ENCODE measurements at regions not wholly inside any gene's neighbourhood (a gene's known extent, or its start where the extent isn't known, plus 50 kb on each side); places are given as distances from the start of the nearest gene placed in this dataset.

DNA sequence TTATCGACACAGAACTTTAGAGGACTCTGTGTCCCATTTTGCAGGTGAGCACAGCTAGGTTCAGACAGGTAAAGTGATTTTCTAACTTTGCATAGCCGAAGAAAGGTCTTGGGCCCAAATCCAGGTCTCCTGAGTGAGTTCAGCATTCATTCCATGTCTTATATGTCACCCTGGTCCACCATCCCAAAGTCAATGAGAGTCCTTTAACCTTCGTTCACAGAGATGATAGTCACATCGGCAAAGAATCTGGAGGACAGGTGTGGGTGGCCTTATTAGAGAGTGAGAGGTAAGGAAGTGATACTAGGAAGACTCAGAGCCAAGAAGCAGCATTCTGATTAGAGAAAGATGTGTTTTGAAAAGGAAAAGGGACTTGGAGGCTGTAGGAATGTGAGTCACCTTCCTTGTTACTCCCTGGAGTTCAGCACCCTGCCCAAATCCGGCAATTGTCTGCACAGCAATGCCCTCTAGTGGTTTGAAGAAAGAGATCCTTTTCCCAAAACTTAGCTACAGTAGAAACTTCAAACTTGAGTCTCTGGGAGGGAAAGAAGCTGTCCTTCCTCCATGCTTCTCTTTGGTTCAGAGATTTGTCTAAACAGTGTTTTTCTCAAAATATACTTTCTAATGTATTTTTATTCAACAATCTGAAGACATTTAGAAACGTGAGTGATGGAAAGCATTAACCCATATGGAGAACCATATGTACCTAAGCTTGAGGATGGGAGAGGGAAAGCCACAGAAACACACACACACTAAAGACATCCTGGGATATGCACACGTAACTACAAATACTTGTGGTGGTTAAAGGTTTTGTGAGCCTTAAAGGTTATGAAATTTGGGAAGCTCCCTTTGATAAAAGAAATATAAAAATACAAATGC lies 96.4 kb upstream of the SHISA6 start:
- TF ChIP-seq, protein P1, sequence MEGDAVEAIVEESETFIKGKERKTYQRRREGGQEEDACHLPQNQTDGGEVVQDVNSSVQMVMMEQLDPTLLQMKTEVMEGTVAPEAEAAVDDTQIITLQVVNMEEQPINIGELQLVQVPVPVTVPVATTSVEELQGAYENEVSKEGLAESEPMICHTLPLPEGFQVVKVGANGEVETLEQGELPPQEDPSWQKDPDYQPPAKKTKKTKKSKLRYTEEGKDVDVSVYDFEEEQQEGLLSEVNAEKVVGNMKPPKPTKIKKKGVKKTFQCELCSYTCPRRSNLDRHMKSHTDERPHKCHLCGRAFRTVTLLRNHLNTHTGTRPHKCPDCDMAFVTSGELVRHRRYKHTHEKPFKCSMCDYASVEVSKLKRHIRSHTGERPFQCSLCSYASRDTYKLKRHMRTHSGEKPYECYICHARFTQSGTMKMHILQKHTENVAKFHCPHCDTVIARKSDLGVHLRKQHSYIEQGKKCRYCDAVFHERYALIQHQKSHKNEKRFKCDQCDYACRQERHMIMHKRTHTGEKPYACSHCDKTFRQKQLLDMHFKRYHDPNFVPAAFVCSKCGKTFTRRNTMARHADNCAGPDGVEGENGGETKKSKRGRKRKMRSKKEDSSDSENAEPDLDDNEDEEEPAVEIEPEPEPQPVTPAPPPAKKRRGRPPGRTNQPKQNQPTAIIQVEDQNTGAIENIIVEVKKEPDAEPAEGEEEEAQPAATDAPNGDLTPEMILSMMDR (IDR thresholded peaks at IDR 0.05; ENCODE audit: extremely low read depth, insufficient read depth, missing control alignments) = peak; percentile 42
- in situ Hi-C loops (cut with MboI; ENCODE audit: low pct_unique_long_range_greater_than_20kb, low sequenced_read_pairs, unreplicated experiment) = no loop called here

DNA sequence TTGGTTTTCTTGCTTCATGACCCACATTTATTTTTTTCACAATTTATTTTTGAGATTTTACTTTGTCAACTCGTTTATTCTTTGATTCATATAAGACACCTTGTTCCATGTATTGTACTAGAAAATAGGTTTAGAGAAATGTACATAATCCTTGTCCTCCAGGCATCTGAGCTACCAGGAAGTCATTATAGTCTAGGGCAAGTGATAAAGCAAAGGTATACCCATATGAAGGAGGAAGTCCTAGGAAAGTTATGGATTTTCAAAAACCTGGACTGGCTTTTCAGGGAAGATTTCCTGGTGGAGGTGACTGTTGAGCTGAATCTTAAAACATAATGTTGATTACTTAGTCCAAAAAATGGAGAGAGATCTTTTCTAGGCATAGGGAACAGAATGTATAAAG lies 98.8 kb upstream of the SHISA6 start:
- no peak for DNase-seq (ENCODE audit: low spot score)
- in situ Hi-C loops (cut with MboI; ENCODE audit: low pct_unique_long_range_greater_than_20kb, low sequenced_read_pairs, unreplicated experiment) = no loop called here

More for the DNA sequence above, 96.4 kb upstream of the SHISA6 start:
- no peak for DNase-seq (ENCODE audit: low spot score)

GRCh38 chr17:11140501-11140900 lies 100.5 kb upstream of the SHISA6 start:
- no peak for DNase-seq (ENCODE audit: low spot score)
- in situ Hi-C loops (cut with MboI; ENCODE audit: low pct_unique_long_range_greater_than_20kb, low sequenced_read_pairs, unreplicated experiment) = no loop called here
- TF ChIP-seq, protein P1 (IDR thresholded peaks at IDR 0.05; ENCODE audit: extremely low read depth, insufficient read depth, missing control alignments) = no peak

More for the DNA sequence above, 98.8 kb upstream of the SHISA6 start:
- TF ChIP-seq, protein P1 (IDR thresholded peaks at IDR 0.05; ENCODE audit: extremely low read depth, insufficient read depth, missing control alignments) = no peak

DNA sequence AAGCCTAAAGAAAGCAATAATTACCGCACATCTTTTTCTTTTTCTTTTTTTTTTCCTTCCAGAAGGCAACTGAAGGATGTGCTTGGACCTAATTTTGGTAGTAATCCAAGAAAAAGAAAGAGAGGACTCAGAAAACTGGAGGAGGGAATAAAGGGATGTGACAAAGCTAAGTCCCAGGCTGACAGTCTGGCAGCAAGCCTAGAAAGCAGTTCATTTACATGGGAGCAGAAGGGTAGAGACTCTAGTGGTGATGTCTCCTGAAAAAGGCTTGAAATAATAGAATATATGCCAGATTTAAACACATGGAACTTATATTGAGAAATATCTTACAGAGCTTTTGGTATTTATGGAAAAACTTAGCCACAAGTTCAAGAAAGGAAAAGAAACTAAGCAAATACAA lies 101.0 kb upstream of the SHISA6 start:
- no peak for DNase-seq (ENCODE audit: low spot score)
- TF ChIP-seq, protein P1 (IDR thresholded peaks at IDR 0.05; ENCODE audit: extremely low read depth, insufficient read depth, missing control alignments) = no peak
- in situ Hi-C loops (cut with MboI; ENCODE audit: low pct_unique_long_range_greater_than_20kb, low sequenced_read_pairs, unreplicated experiment) = no loop called here

DNA sequence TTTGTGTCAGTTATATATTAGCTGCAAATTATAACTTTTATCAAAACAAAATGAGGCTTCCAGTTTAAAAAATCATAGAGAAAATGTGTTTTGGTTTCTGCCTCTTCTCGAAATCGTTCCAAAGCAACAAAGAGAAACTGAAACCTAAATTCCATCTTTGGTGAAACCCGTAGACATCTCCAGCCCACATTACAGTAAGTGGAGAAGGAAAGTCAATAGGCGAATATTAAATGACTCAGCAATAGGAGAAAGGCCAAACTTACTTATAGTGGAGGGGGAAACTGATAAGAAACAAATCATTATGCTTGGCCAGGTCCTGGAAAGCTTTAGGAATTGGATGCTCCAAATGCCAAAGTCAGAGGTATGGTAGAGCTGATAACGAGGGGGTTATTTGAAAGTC lies 103.0 kb upstream of the SHISA6 start:
- TF ChIP-seq, protein P1 (IDR thresholded peaks at IDR 0.05; ENCODE audit: extremely low read depth, insufficient read depth, missing control alignments) = no peak
- in situ Hi-C loops (cut with MboI; ENCODE audit: low pct_unique_long_range_greater_than_20kb, low sequenced_read_pairs, unreplicated experiment) = no loop called here
- no peak for DNase-seq (ENCODE audit: low spot score)

DNA sequence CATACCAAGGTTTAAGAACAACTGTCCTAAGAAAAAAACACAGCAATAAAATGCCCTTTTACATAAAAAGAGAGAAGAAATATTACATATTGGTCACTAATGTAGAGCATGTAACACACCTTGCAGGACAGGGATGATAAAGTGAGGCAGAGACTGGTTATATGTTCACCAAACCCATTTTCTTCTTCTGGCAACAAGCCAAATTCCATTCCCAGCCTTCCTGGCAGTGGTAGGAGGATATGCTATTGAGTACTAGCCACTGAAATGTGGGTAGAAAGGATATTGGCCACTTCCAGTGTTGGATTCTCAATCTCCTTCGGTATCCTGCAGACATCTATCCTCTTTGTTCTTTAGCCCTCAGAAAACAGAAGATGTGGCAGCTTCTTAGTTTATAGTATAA lies 105.2 kb upstream of the SHISA6 start:
- in situ Hi-C loops (cut with MboI; ENCODE audit: low pct_unique_long_range_greater_than_20kb, low sequenced_read_pairs, unreplicated experiment) = no loop called here
- DNase-seq (ENCODE audit: low spot score) = no peak
- TF ChIP-seq, protein P1 (IDR thresholded peaks at IDR 0.05; ENCODE audit: extremely low read depth, insufficient read depth, missing control alignments) = no peak
